ENCODE measurements at regions not wholly inside any gene's neighbourhood (a gene's known extent, or its start where the extent isn't known, plus 50 kb on each side); places are given as distances from the start of the nearest gene placed in this dataset.
"Not testable (repeated sequence)": the region's sequence is repeated elsewhere in the genome, so short reads cannot be mapped to it uniquely, and the experiment has no call there.

GRCh38 chr6:142648036-142648451 lies 296.9 kb downstream of the HIVEP2 start:
- Histone ChIP-seq H3K27me3 (peaks cover 16% of the 10 kb centered on the region), H3K4me3 (ENCODE audit: low read depth in 1 of 2, low read length in 1 of 2) (no peak overlapping the region), H3K27ac (no peak overlapping the region), H3K4me1 (ENCODE audit: control insufficient read depth in 1 of 2, insufficient read depth in 1 of 2, low read depth in 1 of 2, low read length in 1 of 2) (no peaks in the 10 kb centered on the region), H3K9me3 (no peaks in the 10 kb centered on the region), H3K36me3 (no peaks in the 10 kb centered on the region)
- no peak for TF ChIP-seq CTCF (IDR thresholded peaks at IDR 0.05)

GRCh38 chr6:142648526-142648925 lies 296.4 kb downstream of the HIVEP2 start:
- no peak for TF ChIP-seq CTCF (IDR thresholded peaks at IDR 0.05)
- no peaks in the 10 kb centered on the region for H3K9me3 ChIP-seq
- H3K4me1 ChIP-seq (ENCODE audit: control insufficient read depth in 1 of 2, insufficient read depth in 1 of 2, low read depth in 1 of 2, low read length in 1 of 2) = no peaks in the 10 kb centered on the region
- no peak overlapping the region for H3K4me3 ChIP-seq (ENCODE audit: low read depth in 1 of 2, low read length in 1 of 2)
- H3K27me3 ChIP-seq = peaks cover 16% of the 10 kb centered on the region
- H3K36me3 ChIP-seq = no peaks in the 10 kb centered on the region
- no peak overlapping the region for H3K27ac ChIP-seq

GRCh38 chr6:142649438-142650234 lies 295.3 kb downstream of the HIVEP2 start:
- H3K27ac ChIP-seq, H3K36me3 ChIP-seq: not testable (repeated sequence)

GRCh38 chr6:142651384-142651783 lies 293.6 kb downstream of the HIVEP2 start:
- no peak for TF ChIP-seq CTCF (IDR thresholded peaks at IDR 0.05)
- peaks cover 16% of the 10 kb centered on the region for H3K27me3 ChIP-seq
- H3K27ac ChIP-seq = no peak overlapping the region
- no peak overlapping the region for H3K4me3 ChIP-seq (ENCODE audit: low read depth in 1 of 2, low read length in 1 of 2)
- no peaks in the 10 kb centered on the region for H3K36me3 ChIP-seq
- no peaks in the 10 kb centered on the region for H3K9me3 ChIP-seq
- no peaks in the 10 kb centered on the region for H3K4me1 ChIP-seq (ENCODE audit: control insufficient read depth in 1 of 2, insufficient read depth in 1 of 2, low read depth in 1 of 2, low read length in 1 of 2)

More at GRCh38 chr6:142649438-142650234, 295.3 kb downstream of the HIVEP2 start:
- H3K27me3 ChIP-seq = peaks cover 16% of the 10 kb centered on the region
- not testable (repeated sequence) for H3K4me1 ChIP-seq (ENCODE audit: control insufficient read depth in 1 of 2, insufficient read depth in 1 of 2, low read depth in 1 of 2, low read length in 1 of 2); H3K4me3 ChIP-seq (ENCODE audit: low read depth in 1 of 2, low read length in 1 of 2); H3K9me3 ChIP-seq

- no peaks in the 10 kb centered on the region for H3K9me3 ChIP-seq
- H3K36me3 ChIP-seq = no peaks in the 10 kb centered on the region
- no peak overlapping the region for H3K4me3 ChIP-seq (ENCODE audit: low read depth in 1 of 2, low read length in 1 of 2)
- H3K27ac ChIP-seq = no peak overlapping the region
- H3K4me1 ChIP-seq (ENCODE audit: control insufficient read depth in 1 of 2, insufficient read depth in 1 of 2, low read depth in 1 of 2, low read length in 1 of 2) = no peaks in the 10 kb centered on the region
- H3K27me3 ChIP-seq = no peaks in the 10 kb centered on the region
- TF ChIP-seq CTCF (IDR thresholded peaks at IDR 0.05) = no peak
Measured at GRCh38 chr6:142653710-142654420, 291.1 kb downstream of the HIVEP2 start.

GRCh38 chr6:142659661-142660060 lies 285.3 kb downstream of the HIVEP2 start:
- Histone ChIP-seq H3K4me3 (ENCODE audit: low read depth in 1 of 2, low read length in 1 of 2) (no peak overlapping the region), H3K27ac (no peak overlapping the region), H3K9me3 (no peaks in the 10 kb centered on the region), H3K27me3 (no peaks in the 10 kb centered on the region), H3K4me1 (ENCODE audit: control insufficient read depth in 1 of 2, insufficient read depth in 1 of 2, low read depth in 1 of 2, low read length in 1 of 2) (no peaks in the 10 kb centered on the region), H3K36me3 (no peaks in the 10 kb centered on the region)
- TF ChIP-seq CTCF (IDR thresholded peaks at IDR 0.05) = no peak
